Endothelial cell of umbilical vein (primary cell): ENCODE measurements at regions not wholly inside any gene's neighbourhood (a gene's known extent, or its start where the extent isn't known, plus 50 kb on each side); places are given as distances from the start of the nearest gene placed in this dataset.

Experiments
- BruUV-seq: library from RNA; stranded (reverse); fragments of 400-500 nt; replicated peaks from 2 replicates; lab custom pipeline; 2021; lab: Mats Ljungman, UMichigan
- CTCF ChIA-PET: fragments of 300-600, 350-600 bp; sonication (Branson Sonifier 250); formaldehyde crosslinking; loops from one replicate; lab custom pipeline; 2021; ENCODE audit warnings: antibody characterized with exemption, inconsistent platforms; lab: Charles Lee
- POLR2A ChIA-PET: fragments of 300-600, 350-600 bp; sonication (Branson Sonifier 250); formaldehyde crosslinking; loops from one replicate; lab custom pipeline; 2021; ENCODE audit warnings: antibody characterized with exemption, inconsistent platforms; lab: Charles Lee
- DNase-seq: peaks from one replicate; pipeline ENCODE4 v3.0.0-alpha.2; 2011; ENCODE audit warnings: low read depth, low spot score
- FAIRE-seq: peaks from 2 replicates; lab custom pipeline; 2011; peaks lifted over from hg19 to GRCh38; lab: Jason Lieb, UNC
- H2AFZ ChIP-seq: 2 replicates; pipeline ENCODE4 v1.6.0; 2012; ENCODE audit warnings: low read depth, low read length, control low read depth, inconsistent platforms
- H3K27ac ChIP-seq: 2 replicates; pipeline ENCODE4 v1.5.1; 2011; ENCODE audit warnings: low read depth, mild to moderate bottlenecking, control low read depth, low read length, moderate library complexity; ENCODE audit not compliant: insufficient read depth
- H3K27me3 ChIP-seq, 2 experiments: 2 replicates each; pipeline versions ENCODE4 v1.6.0 to v1.6.1; 2011; ENCODE audit warnings: low read length in 2 of 2, mixed read lengths in 1 of 2; ENCODE audit not compliant: control insufficient read depth in 2 of 2, insufficient read depth in 2 of 2
- H3K36me3 ChIP-seq, 2 experiments: 2 replicates in 1 of 2; 3 replicates in 1 of 2; pipeline ENCODE4 v1.5.1; 2011; ENCODE audit warnings: low read length in 2 of 2, mild to moderate bottlenecking in 1 of 2, moderate library complexity in 1 of 2; ENCODE audit not compliant: control insufficient read depth in 2 of 2, insufficient read depth in 2 of 2; ENCODE audit errors: extremely low read depth in 1 of 2
- H3K4me1 ChIP-seq: 3 replicates; pipeline ENCODE4 v1.5.1; 2011; ENCODE audit warnings: mild to moderate bottlenecking, low read length; ENCODE audit not compliant: control insufficient read depth, insufficient read depth; ENCODE audit errors: extremely low read depth
- H3K4me2 ChIP-seq: 2 replicates; pipeline ENCODE4 v1.6.1; 2011; ENCODE audit warnings: low read length, control low read depth, mixed read lengths; ENCODE audit not compliant: insufficient read depth
- H3K4me3 ChIP-seq, 3 experiments: fragments of 200-600 bp in 1 of 3; sonication (generic), shearing (Covaris generic) in 1 of 3; replicated peaks in 1 of 3; 2 replicates each; pipeline ENCODE4 v1.5.1; 2011 to 2016; ENCODE audit warnings: control low read depth in 3 of 3, low read length in 3 of 3, mild to moderate bottlenecking in 2 of 3, inconsistent platforms in 1 of 3, low read depth in 1 of 3, moderate library complexity in 1 of 3; ENCODE audit not compliant: insufficient read depth in 1 of 3
- H3K79me2 ChIP-seq: 2 replicates; pipeline ENCODE4 v1.6.0; 2012; ENCODE audit warnings: low read length, inconsistent platforms; ENCODE audit not compliant: control insufficient read depth, insufficient read depth
- H3K9ac ChIP-seq: replicated peaks from 2 replicates; pipeline ENCODE3; 2011; ENCODE audit warnings: low read length, control low read depth; ENCODE audit not compliant: insufficient read depth; ENCODE audit errors: extremely low read depth
- H3K9me1 ChIP-seq: replicated peaks from 3 replicates; pipeline ENCODE4 v1.6.0; 2011; ENCODE audit warnings: mild to moderate bottlenecking, low read length; ENCODE audit not compliant: control insufficient read depth, insufficient read depth; ENCODE audit errors: extremely low read depth
- H3K9me3 ChIP-seq: replicated peaks from 2 replicates; pipeline ENCODE4 v1.5.1; 2012; ENCODE audit warnings: low read length, inconsistent platforms; ENCODE audit not compliant: control insufficient read depth, insufficient read depth
- H4K20me1 ChIP-seq: replicated peaks from 2 replicates; pipeline ENCODE3; 2011; ENCODE audit warnings: mild to moderate bottlenecking, low read length; ENCODE audit not compliant: control insufficient read depth, insufficient read depth; ENCODE audit errors: extremely low read depth
- EZH2 ChIP-seq: IDR thresholded peaks from 2 replicates; pipeline ENCODE4 v1.6.1; 2012; ENCODE audit warnings: borderline replicate concordance, low read depth, mild to moderate bottlenecking, moderate library complexity, low read length, inconsistent platforms; ENCODE audit not compliant: severe bottlenecking
- FOS ChIP-seq: IDR thresholded peaks from 2 replicates; pipeline ENCODE4 v1.6.1; 2011; ENCODE audit warnings: mild to moderate bottlenecking, low read length, moderate library complexity, borderline replicate concordance; ENCODE audit not compliant: insufficient read depth
- GATA2 ChIP-seq: IDR thresholded peaks from 2 replicates; pipeline ENCODE4 v1.7.0; 2011; ENCODE audit warnings: low read depth, mild to moderate bottlenecking, moderate library complexity, mixed read lengths, low read length; ENCODE audit not compliant: insufficient read length, insufficient read depth
- JUN ChIP-seq: IDR thresholded peaks from 2 replicates; pipeline ENCODE4 v1.6.1; 2011; ENCODE audit warnings: borderline replicate concordance, low read depth; ENCODE audit not compliant: insufficient read length, insufficient read depth
- MYC ChIP-seq: IDR thresholded peaks from one replicate; pipeline ENCODE4 v1.6.1; 2011; ENCODE audit warnings: mild to moderate bottlenecking, low read depth, low read length
- POLR2A ChIP-seq: IDR thresholded peaks from 2 replicates; pipeline ENCODE4 v1.6.1; 2012; ENCODE audit warnings: low read depth, mild to moderate bottlenecking, control low read depth, low read length
- POLR2AphosphoS5 ChIP-seq: IDR thresholded peaks from 2 replicates; pipeline ENCODE4 v1.6.1; 2012; ENCODE audit warnings: low read depth, mild to moderate bottlenecking, control low read depth, low read length, moderate library complexity; ENCODE audit not compliant: insufficient read depth
- dilution Hi-C: fragments of 300-500 bp; cut with MboI; formaldehyde crosslinking; loops from one replicate; pipeline ENCODE4 v1.15.0; 2019; ENCODE audit warnings: low sequenced_read_pairs; ENCODE audit not compliant: extremely low pct_ligation_motif_present
- intact Hi-C: fragments of 100-400 bp; cut with micrococcal nuclease; formaldehyde crosslinking; loops from one replicate; pipeline ENCODE4 v1.10.0; 2022
- TF ChIP-seq, protein P1 (sequence below): IDR thresholded peaks from 2 replicates; pipeline ENCODE4 v1.6.1; 2011; ENCODE audit not compliant: insufficient read depth, insufficient read length
- TF ChIP-seq, protein P2 (sequence below), 2 donors: IDR thresholded peaks; 1 replicate in 1 of 2; 2 replicates in 1 of 2; pipeline ENCODE4 v1.5.1; 2011; ENCODE audit warnings: low read length in 2 of 2, mild to moderate bottlenecking in 2 of 2, moderate library complexity in 2 of 2, control low read depth in 1 of 2, inconsistent platforms in 1 of 2, low read depth in 1 of 2; ENCODE audit not compliant: insufficient read depth in 1 of 2; ENCODE audit errors: extremely low read depth in 1 of 2

DNA sequence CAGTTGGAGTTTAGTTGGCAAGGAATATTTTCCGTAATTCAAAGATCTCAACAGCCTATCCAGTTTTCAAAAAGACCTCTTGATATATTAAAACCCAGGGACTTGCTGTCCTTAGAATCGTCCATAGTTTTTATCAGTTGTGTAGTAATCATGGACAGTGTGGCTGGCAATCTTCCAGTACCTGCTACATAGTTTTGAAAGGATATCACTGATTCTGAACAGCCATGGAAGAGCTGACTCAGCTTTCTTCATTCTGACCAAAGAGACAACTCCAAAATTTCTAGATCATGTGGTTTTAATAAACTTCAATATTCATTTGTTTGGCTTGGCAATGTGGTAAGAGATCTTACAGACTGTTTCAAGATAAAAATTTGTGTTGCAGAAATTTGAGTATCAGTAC, 616.7 kb downstream of the TDRD15 start:
- no peaks in the 10 kb centered on the region for H3K36me3 ChIP-seq
- no peak overlapping the region for H3K4me2 ChIP-seq
- H2AFZ ChIP-seq = no peak overlapping the region
- ChIA-PET POLR2A (no interaction called here), CTCF (no interaction called here)
- dilution Hi-C loops = no loop called here
- no peak overlapping the region for H3K27ac ChIP-seq
- FAIRE-seq (no peak), DNase-seq (no peak)
- no peaks in the 10 kb centered on the region for H3K4me1 ChIP-seq
- BruUV-seq = no TSS peak
- H3K9me3 ChIP-seq = no peaks in the 10 kb centered on the region
- H3K4me3 ChIP-seq = no peak overlapping the region
- H3K27me3 ChIP-seq = no peaks in the 10 kb centered on the region
- intact Hi-C loops = no loop called here
- H3K79me2 ChIP-seq = no peaks in the 10 kb centered on the region
- H4K20me1 ChIP-seq = no peaks in the 10 kb centered on the region
- no peak overlapping the region for H3K9ac ChIP-seq
- TF ChIP-seq POLR2A (no peak), JUN (no peak), FOS (no peak), POLR2AphosphoS5 (no peak), MYC (no peak), EZH2 (no peak), GATA2 (no peak)
- TF ChIP-seq, protein P1, sequence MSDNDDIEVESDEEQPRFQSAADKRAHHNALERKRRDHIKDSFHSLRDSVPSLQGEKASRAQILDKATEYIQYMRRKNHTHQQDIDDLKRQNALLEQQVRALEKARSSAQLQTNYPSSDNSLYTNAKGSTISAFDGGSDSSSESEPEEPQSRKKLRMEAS = no peak
- TF ChIP-seq, protein P2, sequence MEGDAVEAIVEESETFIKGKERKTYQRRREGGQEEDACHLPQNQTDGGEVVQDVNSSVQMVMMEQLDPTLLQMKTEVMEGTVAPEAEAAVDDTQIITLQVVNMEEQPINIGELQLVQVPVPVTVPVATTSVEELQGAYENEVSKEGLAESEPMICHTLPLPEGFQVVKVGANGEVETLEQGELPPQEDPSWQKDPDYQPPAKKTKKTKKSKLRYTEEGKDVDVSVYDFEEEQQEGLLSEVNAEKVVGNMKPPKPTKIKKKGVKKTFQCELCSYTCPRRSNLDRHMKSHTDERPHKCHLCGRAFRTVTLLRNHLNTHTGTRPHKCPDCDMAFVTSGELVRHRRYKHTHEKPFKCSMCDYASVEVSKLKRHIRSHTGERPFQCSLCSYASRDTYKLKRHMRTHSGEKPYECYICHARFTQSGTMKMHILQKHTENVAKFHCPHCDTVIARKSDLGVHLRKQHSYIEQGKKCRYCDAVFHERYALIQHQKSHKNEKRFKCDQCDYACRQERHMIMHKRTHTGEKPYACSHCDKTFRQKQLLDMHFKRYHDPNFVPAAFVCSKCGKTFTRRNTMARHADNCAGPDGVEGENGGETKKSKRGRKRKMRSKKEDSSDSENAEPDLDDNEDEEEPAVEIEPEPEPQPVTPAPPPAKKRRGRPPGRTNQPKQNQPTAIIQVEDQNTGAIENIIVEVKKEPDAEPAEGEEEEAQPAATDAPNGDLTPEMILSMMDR (IDR thresholded peaks at IDR 0.05; ENCODE audit: extremely low read depth in 1 of 2, insufficient read depth in 1 of 2, low read depth in 1 of 2, low read length in 2 of 2) = no peak
- no peaks in the 10 kb centered on the region for H3K9me1 ChIP-seq
